Panc1 (cell line): ENCODE measurements at regions not wholly inside any gene's neighbourhood (a gene's known extent, or its start where the extent isn't known, plus 50 kb on each side); places are given as distances from the start of the nearest gene placed in this dataset.

Experiments
- ATAC-seq: fragments of 200-7000 bp; cut with Tn5 transposase; 2 replicates; pipeline ENCODE4 v1.9.1; 2020; ENCODE audit warnings: mild to moderate bottlenecking, moderate library complexity
- BruUV-seq: library from RNA; stranded (reverse); fragments of 400-500 nt; replicated peaks from 2 replicates; lab custom pipeline; 2021; lab: Mats Ljungman, UMichigan
- CTCF ChIA-PET: fragments of 300-600 bp; sonication (Branson Sonifier 250); formaldehyde crosslinking; loops from one replicate; lab custom pipeline; 2022; ENCODE audit warnings: antibody characterized with exemption; lab: Charles Lee
- POLR2A ChIA-PET: fragments of 300-600 bp; sonication (Branson Sonifier 250); formaldehyde crosslinking; loops from one replicate; lab custom pipeline; 2022; ENCODE audit warnings: antibody characterized with exemption; lab: Charles Lee
- DNase-seq: peaks from one replicate; pipeline ENCODE4 v3.0.0-alpha.2; 2010; ENCODE audit warnings: low read depth, low spot score
- H3K27ac ChIP-seq: 2 replicates; pipeline ENCODE4 v1.5.1; 2011; ENCODE audit warnings: mild to moderate bottlenecking, low read length, inconsistent platforms
- H3K27me3 ChIP-seq: fragments of 200-500 bp; sonication (Bioruptor generic); 2 replicates; pipeline ENCODE4 v1.6.0; 2014; ENCODE audit warnings: low read length, inconsistent platforms; ENCODE audit not compliant: control insufficient read depth, insufficient read depth
- H3K36me3 ChIP-seq: fragments of 200-500 bp; sonication (Bioruptor generic); 2 replicates; pipeline ENCODE4 v1.5.1; 2014; ENCODE audit warnings: inconsistent platforms, mild to moderate bottlenecking, low read length, moderate library complexity; ENCODE audit not compliant: control insufficient read depth, insufficient read depth
- H3K4me1 ChIP-seq: 2 replicates; pipeline ENCODE4 v1.5.1; 2011; ENCODE audit warnings: inconsistent platforms, mild to moderate bottlenecking, low read length, moderate library complexity; ENCODE audit not compliant: control insufficient read depth, insufficient read depth
- H3K4me3 ChIP-seq, 2 experiments: 2 replicates each; pipeline ENCODE4 v1.5.1; 2011 to 2012; ENCODE audit warnings: low read depth in 2 of 2, low read length in 2 of 2, mild to moderate bottlenecking in 2 of 2, inconsistent platforms in 1 of 2, moderate library complexity in 1 of 2
- H3K9me3 ChIP-seq: fragments of 200-500 bp; sonication (Bioruptor generic); 2 replicates; pipeline ENCODE4 v1.5.1; 2014; ENCODE audit warnings: low read depth, mild to moderate bottlenecking, inconsistent platforms, low read length, moderate library complexity; ENCODE audit not compliant: control insufficient read depth, insufficient read depth
- CTCF ChIP-seq: fragments of 450-650 bp; IDR thresholded peaks from 2 replicates; pipeline ENCODE4 v1.5.1; 2017; ENCODE audit warnings: mild to moderate bottlenecking
- POLR2AphosphoS5 ChIP-seq: IDR thresholded peaks from 2 replicates; pipeline ENCODE4 v1.6.1; 2012; ENCODE audit warnings: mild to moderate bottlenecking, low read depth, low read length, moderate library complexity
- SIN3A ChIP-seq: IDR thresholded peaks from 2 replicates; pipeline ENCODE4 v1.6.1; 2012; ENCODE audit warnings: low read depth, mild to moderate bottlenecking, low read length, moderate library complexity, borderline replicate concordance; ENCODE audit not compliant: insufficient read depth
- TCF7L2 ChIP-seq: IDR thresholded peaks from 2 replicates; pipeline ENCODE4 v1.6.1; 2011; ENCODE audit warnings: mild to moderate bottlenecking, low read depth, low read length, inconsistent platforms
- in situ Hi-C: cut with HindIII; loops from 2 replicates; pipeline ENCODE4 v1.10.0; 2016; ENCODE audit warnings: low sequenced_read_pairs, low pct_unique_long_range_greater_than_20kb
- intact Hi-C: fragments of 100-400 bp; cut with micrococcal nuclease; formaldehyde crosslinking; loops from one replicate; pipeline ENCODE4 v1.10.0; 2022; ENCODE audit not compliant: unreplicated experiment
- TF ChIP-seq, protein P1 (sequence below), 2 experiments: IDR thresholded peaks; 2 replicates each; pipeline ENCODE4 v1.6.1; 2011 to 2012; ENCODE audit warnings: low read depth in 2 of 2, control low read depth in 1 of 2, low read length in 1 of 2, mild to moderate bottlenecking in 1 of 2, moderate library complexity in 1 of 2; ENCODE audit not compliant: insufficient read depth in 1 of 2

- Histone ChIP-seq H3K36me3 (no peaks in the 10 kb centered on the region), H3K27ac (no peak overlapping the region), H3K4me3 (no peak overlapping the region), H3K27me3 (peaks cover 4% of the 10 kb centered on the region; the same call in 1 of the 2 replicates), H3K4me1 (no peaks in the 10 kb centered on the region), H3K9me3 (no peaks in the 10 kb centered on the region)
- intact Hi-C loops, result no loop called here
- no peak for TF ChIP-seq SIN3A
- no peak for TF ChIP-seq TCF7L2
- ChIA-PET POLR2A (no interaction called here), CTCF (no interaction called here)
- in situ Hi-C loops, result no loop called here
- ATAC-seq (no peak), DNase-seq (no peak)
- no TSS peak for BruUV-seq
Observed at GRCh38 chr2:45127891-45128290, 118.6 kb upstream of the SIX2 start.

DNA sequence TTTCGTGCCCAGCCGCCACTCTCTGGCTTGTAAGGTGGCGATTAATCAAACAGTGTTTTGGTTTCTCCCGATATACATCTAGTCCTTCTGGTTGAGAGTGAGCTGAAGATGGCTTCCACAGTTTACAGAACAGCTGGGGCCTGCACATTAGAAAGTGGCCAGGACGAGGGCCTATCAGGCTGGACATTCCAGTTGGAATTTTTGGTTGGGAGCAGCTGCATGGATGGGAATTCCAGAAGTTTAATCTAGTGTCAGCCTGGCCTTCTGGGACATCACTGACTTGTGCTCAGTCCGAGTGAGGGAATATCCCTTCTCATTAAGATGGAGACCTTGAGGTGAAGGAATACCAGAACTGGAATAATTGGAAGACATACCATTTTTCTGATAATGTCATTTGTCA is 118.1 kb upstream of the SIX2 start:
- CTCF ChIA-PET, result no interaction called here
- Histone ChIP-seq H3K4me1 (no peaks in the 10 kb centered on the region), H3K36me3 (no peaks in the 10 kb centered on the region), H3K9me3 (no peaks in the 10 kb centered on the region), H3K27me3 (peaks cover 4% of the 10 kb centered on the region; the same call in 1 of the 2 replicates), H3K4me3 (no peak overlapping the region), H3K27ac (no peak overlapping the region)
- TF ChIP-seq TCF7L2, result no peak
- TF ChIP-seq CTCF, result no peak
- TF ChIP-seq POLR2AphosphoS5, result no peak
- TF ChIP-seq SIN3A, result no peak
- intact Hi-C loops (no loop called here), in situ Hi-C loops (no loop called here)
- POLR2A ChIA-PET, result no interaction called here
- ATAC-seq, result no peak
- BruUV-seq, result no TSS peak
- no peak for DNase-seq

DNA sequence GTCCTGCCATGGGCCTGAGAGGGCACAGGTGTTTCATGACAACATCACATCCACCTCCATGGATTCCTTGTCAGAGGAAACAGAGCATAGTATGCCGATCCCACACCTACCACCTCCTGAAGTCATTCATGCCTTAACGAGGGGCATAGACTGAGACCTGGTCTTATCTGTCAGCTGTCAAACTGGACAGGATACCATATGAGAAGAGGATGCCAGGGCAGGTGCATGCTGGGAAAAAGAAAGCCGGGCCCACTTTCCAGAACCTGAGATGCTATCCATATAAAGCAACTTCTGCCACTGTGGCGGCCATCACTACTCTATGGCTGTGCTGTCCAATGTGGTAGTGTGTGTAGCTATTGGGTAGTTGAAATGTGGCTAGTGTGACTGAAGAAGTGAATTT is 116.0 kb upstream of the SIX2 start:
- DNase-seq (no peak), ATAC-seq (no peak)
- H3K4me1 ChIP-seq, result no peaks in the 10 kb centered on the region
- no peaks in the 10 kb centered on the region for H3K27me3 ChIP-seq
- intact Hi-C loops, result no loop called here
- H3K9me3 ChIP-seq, result no peaks in the 10 kb centered on the region
- in situ Hi-C loops, result no loop called here
- CTCF ChIA-PET, result no interaction called here
- TF ChIP-seq, protein P1, sequence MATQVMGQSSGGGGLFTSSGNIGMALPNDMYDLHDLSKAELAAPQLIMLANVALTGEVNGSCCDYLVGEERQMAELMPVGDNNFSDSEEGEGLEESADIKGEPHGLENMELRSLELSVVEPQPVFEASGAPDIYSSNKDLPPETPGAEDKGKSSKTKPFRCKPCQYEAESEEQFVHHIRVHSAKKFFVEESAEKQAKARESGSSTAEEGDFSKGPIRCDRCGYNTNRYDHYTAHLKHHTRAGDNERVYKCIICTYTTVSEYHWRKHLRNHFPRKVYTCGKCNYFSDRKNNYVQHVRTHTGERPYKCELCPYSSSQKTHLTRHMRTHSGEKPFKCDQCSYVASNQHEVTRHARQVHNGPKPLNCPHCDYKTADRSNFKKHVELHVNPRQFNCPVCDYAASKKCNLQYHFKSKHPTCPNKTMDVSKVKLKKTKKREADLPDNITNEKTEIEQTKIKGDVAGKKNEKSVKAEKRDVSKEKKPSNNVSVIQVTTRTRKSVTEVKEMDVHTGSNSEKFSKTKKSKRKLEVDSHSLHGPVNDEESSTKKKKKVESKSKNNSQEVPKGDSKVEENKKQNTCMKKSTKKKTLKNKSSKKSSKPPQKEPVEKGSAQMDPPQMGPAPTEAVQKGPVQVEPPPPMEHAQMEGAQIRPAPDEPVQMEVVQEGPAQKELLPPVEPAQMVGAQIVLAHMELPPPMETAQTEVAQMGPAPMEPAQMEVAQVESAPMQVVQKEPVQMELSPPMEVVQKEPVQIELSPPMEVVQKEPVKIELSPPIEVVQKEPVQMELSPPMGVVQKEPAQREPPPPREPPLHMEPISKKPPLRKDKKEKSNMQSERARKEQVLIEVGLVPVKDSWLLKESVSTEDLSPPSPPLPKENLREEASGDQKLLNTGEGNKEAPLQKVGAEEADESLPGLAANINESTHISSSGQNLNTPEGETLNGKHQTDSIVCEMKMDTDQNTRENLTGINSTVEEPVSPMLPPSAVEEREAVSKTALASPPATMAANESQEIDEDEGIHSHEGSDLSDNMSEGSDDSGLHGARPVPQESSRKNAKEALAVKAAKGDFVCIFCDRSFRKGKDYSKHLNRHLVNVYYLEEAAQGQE (IDR thresholded peaks at IDR 0.05; ENCODE audit: insufficient read depth in 1 of 2, low read depth in 2 of 2, low read length in 1 of 2), result no peak
- TF ChIP-seq CTCF, result no peak
- TF ChIP-seq SIN3A, result no peak
- no peak for TF ChIP-seq TCF7L2
- TF ChIP-seq POLR2AphosphoS5, result no peak
- H3K36me3 ChIP-seq, result no peaks in the 10 kb centered on the region
- BruUV-seq, result no TSS peak
- POLR2A ChIA-PET, result no interaction called here
- H3K27ac ChIP-seq, result no peak overlapping the region
- H3K4me3 ChIP-seq, result no peak overlapping the region
